Activated T-helper 2 cell treated with anti-CD3 and anti-CD28 coated beads, Interferon-gamma antibody, Interleukin-2, Interleukin-4, amounts not matched to agents 10 μg/mL and 5 μg/mL and 100 μg/mL, durations not matched to agents 14 hours and 24 hours and 36 hours (primary cell): ENCODE measurements at regions not wholly inside any gene's neighbourhood (a gene's known extent, or its start where the extent isn't known, plus 50 kb on each side); places are given as distances from the start of the nearest gene placed in this dataset.
A peak's percentile ranks its signal among the peaks of the same experiment; 100 is the strongest.

Experiments used
- DNase-seq: peaks from one replicate; pipeline ENCODE4 v3.0.0; 2021; ENCODE audit warnings: low spot score
- H3K27ac Mint-ChIP-seq: one replicate; pipeline ENCODE4 v1.8.0; 2021; ENCODE audit warnings: mixed read lengths
- H3K27me3 Mint-ChIP-seq: one replicate; pipeline ENCODE4 v1.8.0; 2021; ENCODE audit warnings: low read depth, mixed read lengths
- H3K36me3 Mint-ChIP-seq: one replicate; pipeline ENCODE4 v1.8.0; 2021; ENCODE audit warnings: low read depth, mixed read lengths
- H3K4me1 Mint-ChIP-seq: one replicate; pipeline ENCODE4 v1.8.0; 2021; ENCODE audit warnings: low read depth, mixed read lengths
- H3K4me3 Mint-ChIP-seq: one replicate; pipeline ENCODE4 v1.8.0; 2021; ENCODE audit warnings: low read depth, mild to moderate bottlenecking, moderate library complexity, mixed read lengths
- H3K9me3 Mint-ChIP-seq: one replicate; pipeline ENCODE4 v1.8.0; 2021; ENCODE audit warnings: mixed read lengths
- intact Hi-C: fragments of 100-400 bp; cut with micrococcal nuclease; formaldehyde crosslinking; loops from one replicate; pipeline ENCODE4 v1.15.1; 2023

DNA sequence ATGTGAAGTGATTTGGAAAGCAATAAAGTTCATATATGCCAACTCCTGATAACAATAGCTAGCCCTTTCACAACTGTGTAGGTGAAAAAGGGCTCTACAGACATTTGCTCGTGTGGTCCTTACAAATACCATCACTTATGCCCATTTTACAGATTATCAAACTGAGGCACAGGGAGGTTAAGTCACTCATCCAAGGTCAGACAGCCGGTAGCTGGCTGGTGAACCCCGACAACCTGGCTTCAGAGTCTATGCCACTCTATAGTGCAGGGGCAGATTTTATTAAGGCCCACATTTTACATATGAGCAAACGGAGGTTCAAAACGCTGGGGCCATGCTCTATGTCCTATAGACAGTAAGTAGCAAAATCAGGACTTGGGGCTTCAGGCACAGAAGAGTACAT, 280.5 kb downstream of the RRAGC start:
- peaks cover 53% of the 10 kb centered on the region for H3K27me3 Mint-ChIP-seq

GRCh38 chr1:38578271-38578951, 281.2 kb downstream of the RRAGC start:
- intact Hi-C loops: no loop called here
- H3K27ac Mint-ChIP-seq: no peak overlapping the region
- H3K36me3 Mint-ChIP-seq: no peaks in the 10 kb centered on the region
- H3K4me3 Mint-ChIP-seq: peak overlapping the region; percentile 59
- H3K4me1 Mint-ChIP-seq: peaks cover 6% of the 10 kb centered on the region
- peaks cover 53% of the 10 kb centered on the region for H3K27me3 Mint-ChIP-seq
- H3K9me3 Mint-ChIP-seq: no peaks in the 10 kb centered on the region
- no peak for DNase-seq

More for the DNA sequence above, 280.5 kb downstream of the RRAGC start:
- Mint-ChIP-seq H3K36me3 (no peaks in the 10 kb centered on the region), H3K4me1 (peaks cover 6% of the 10 kb centered on the region), H3K27ac (no peak overlapping the region), H3K9me3 (no peaks in the 10 kb centered on the region), H3K4me3 (no peak overlapping the region)
- intact Hi-C loops: no loop called here
- no peak for DNase-seq

- peak overlapping the region; percentile 59 for H3K4me3 Mint-ChIP-seq
- H3K27me3 Mint-ChIP-seq: peaks cover 53% of the 10 kb centered on the region
- H3K27ac Mint-ChIP-seq: no peak overlapping the region
- no peak for DNase-seq
- no peaks in the 10 kb centered on the region for H3K36me3 Mint-ChIP-seq
- H3K9me3 Mint-ChIP-seq: no peaks in the 10 kb centered on the region
- intact Hi-C loops: no loop called here
- H3K4me1 Mint-ChIP-seq: peaks cover 6% of the 10 kb centered on the region
These were observed 281.7 kb downstream of the RRAGC start for GRCh38 chr1:38577937-38578270.

DNA sequence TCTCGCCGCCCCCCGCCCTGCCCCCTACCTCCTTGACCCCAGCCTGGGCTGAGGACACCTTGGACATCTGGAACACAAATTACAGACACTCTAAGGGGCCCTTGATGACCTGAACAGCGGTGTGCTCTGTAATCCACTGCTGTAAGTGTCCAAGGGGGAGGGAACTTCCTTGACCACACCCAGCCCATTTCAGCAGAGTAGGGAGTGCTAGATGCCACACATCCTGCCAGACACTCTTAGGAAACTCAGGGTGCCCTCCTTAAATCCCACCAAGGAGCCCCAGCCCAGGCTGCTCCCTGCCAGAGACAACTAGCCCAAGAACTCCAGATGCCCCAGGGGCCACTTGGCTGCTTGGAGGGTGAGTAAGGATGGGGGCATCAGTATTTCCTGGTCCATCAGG, 282.2 kb downstream of the RRAGC start:
- DNase-seq: no peak
- intact Hi-C loops: no loop called here
- H3K4me3 Mint-ChIP-seq: no peak overlapping the region
- H3K9me3 Mint-ChIP-seq: no peaks in the 10 kb centered on the region
- no peak overlapping the region for H3K27ac Mint-ChIP-seq
- H3K4me1 Mint-ChIP-seq: peaks cover 6% of the 10 kb centered on the region
- no peaks in the 10 kb centered on the region for H3K36me3 Mint-ChIP-seq
- peaks cover 50% of the 10 kb centered on the region for H3K27me3 Mint-ChIP-seq

DNA sequence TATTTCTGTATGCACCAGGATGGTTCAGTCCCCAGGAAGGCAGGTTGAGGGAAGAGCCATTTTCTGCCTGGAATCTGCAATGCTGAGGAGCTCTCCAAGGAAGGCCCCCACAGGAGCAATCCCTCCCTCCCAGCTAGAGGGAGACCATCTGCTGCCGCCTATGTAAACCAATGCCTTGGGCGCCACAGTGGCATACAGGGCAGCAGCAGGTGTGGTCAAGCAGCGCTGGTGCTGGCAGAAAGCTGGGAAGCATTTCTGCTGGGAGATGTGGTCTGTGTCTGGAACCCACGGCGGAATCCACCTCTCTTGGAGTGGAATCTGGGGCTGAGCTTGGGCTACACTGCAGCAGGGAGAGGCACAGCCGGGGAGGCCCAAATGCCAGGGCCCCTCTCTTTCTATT, 283.3 kb downstream of the RRAGC start:
- H3K4me3 Mint-ChIP-seq: no peak overlapping the region
- intact Hi-C loops: no loop called here
- peaks cover 49% of the 10 kb centered on the region for H3K27me3 Mint-ChIP-seq
- no peak overlapping the region for H3K27ac Mint-ChIP-seq
- H3K4me1 Mint-ChIP-seq: peaks cover 6% of the 10 kb centered on the region
- DNase-seq: no peak
- H3K36me3 Mint-ChIP-seq: no peaks in the 10 kb centered on the region
- H3K9me3 Mint-ChIP-seq: no peaks in the 10 kb centered on the region

DNA sequence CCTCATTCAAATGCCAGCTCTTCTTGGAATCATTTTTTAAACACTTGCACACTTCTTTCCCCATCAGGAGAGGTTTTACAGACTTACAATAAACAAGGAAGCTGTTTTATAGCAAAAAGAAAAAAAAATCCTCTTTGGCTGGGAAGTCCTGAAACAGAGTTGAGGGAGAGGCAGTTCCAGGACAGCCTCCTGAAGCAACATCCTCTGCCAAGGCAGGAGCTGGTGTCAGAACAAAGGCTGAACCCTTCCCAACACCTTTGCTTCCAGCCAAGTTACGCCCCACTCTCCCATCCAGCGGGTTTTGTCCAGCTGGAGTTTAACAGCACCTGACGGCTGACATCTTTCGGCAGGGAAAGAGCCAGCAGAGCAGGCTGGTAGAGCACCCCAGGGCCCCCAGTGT, 287.8 kb downstream of the RRAGC start:
- Mint-ChIP-seq H3K4me3 (no peak overlapping the region), H3K9me3 (no peaks in the 10 kb centered on the region), H3K27ac (no peak overlapping the region), H3K4me1 (peaks cover 4% of the 10 kb centered on the region), H3K27me3 (peaks cover 30% of the 10 kb centered on the region), H3K36me3 (no peaks in the 10 kb centered on the region)
- intact Hi-C loops: no loop called here
- no peak for DNase-seq

GRCh38 chr1:38570657-38570975, 289.0 kb downstream of the RRAGC start:
- Mint-ChIP-seq H3K27ac (no peak overlapping the region), H3K36me3 (no peaks in the 10 kb centered on the region), H3K27me3 (peaks cover 30% of the 10 kb centered on the region), H3K4me3 (no peak overlapping the region), H3K4me1 (peaks cover 4% of the 10 kb centered on the region), H3K9me3 (no peaks in the 10 kb centered on the region)
- intact Hi-C loops: no loop called here
- no peak for DNase-seq

GRCh38 chr1:38569932-38570656, 289.5 kb downstream of the RRAGC start:
- no peaks in the 10 kb centered on the region for H3K9me3 Mint-ChIP-seq
- DNase-seq: no peak
- H3K36me3 Mint-ChIP-seq: no peaks in the 10 kb centered on the region
- peaks cover 4% of the 10 kb centered on the region for H3K4me1 Mint-ChIP-seq
- no peak overlapping the region for H3K4me3 Mint-ChIP-seq
- intact Hi-C loops: loop anchor here (10.0 kb wide), 1 partner anchor 545 kb away; no protein-coding TSS in a partner anchor
- peaks cover 26% of the 10 kb centered on the region for H3K27me3 Mint-ChIP-seq
- H3K27ac Mint-ChIP-seq: no peak overlapping the region

DNA sequence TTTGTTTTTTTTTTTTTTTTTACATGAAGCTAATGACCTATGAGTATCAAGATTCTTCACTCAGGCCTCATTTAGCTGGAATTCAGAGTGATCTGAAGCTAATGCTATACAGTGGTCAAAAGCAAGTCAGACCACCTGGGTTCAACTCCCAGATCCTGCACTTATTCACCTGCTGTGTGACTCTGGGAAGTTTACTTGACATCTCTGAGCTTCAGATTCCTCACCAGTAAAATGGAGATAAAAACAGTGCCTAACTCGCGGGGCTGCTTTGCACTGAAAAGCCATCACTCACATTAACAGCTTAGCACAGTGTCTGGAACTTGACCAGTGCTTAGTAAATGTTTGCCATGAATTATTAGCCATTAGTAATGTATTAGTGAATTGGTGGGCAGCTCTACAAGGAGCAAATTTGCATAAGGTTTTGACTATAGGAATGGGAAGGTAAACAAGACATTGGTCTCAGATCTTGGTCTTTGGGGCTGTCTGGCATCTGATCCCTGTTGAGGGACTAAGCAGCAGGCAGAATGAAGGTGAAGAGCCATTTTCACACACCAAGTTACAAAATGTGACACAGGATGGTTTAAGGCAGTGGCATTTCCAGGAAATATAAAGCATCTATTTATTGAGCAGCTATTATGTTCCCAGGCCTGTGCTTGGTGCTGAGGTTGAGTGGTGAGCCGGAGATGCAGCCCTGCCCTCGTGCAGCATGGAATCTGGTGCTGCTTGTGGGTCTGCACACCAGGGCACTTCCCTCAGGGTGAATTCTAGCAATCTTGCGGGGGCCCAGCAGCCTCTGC, 291.3 kb downstream of the RRAGC start:
- Mint-ChIP-seq H3K4me1 (peaks cover 18% of the 10 kb centered on the region), H3K4me3 (no peak overlapping the region), H3K9me3 (no peaks in the 10 kb centered on the region), H3K27me3 (peaks cover 24% of the 10 kb centered on the region), H3K36me3 (no peaks in the 10 kb centered on the region), H3K27ac (no peak overlapping the region)
- intact Hi-C loops: loop anchor here (10.0 kb wide), 1 partner anchor 543 kb away; no protein-coding TSS in a partner anchor
- DNase-seq: no peak

GRCh38 chr1:38567401-38567800, 292.2 kb downstream of the RRAGC start:
- intact Hi-C loops: loop anchor here (10.0 kb wide), 1 partner anchor 543 kb away; no protein-coding TSS in a partner anchor

GRCh38 chr1:38565020-38565491, 294.5 kb downstream of the RRAGC start:
- H3K27ac Mint-ChIP-seq: no peak overlapping the region

More at GRCh38 chr1:38567401-38567800, 292.2 kb downstream of the RRAGC start:
- Mint-ChIP-seq H3K9me3 (no peaks in the 10 kb centered on the region), H3K36me3 (no peaks in the 10 kb centered on the region), H3K27ac (no peak overlapping the region), H3K4me1 (peaks cover 25% of the 10 kb centered on the region), H3K27me3 (peaks cover 24% of the 10 kb centered on the region), H3K4me3 (no peak overlapping the region)
- DNase-seq: no peak

DNA sequence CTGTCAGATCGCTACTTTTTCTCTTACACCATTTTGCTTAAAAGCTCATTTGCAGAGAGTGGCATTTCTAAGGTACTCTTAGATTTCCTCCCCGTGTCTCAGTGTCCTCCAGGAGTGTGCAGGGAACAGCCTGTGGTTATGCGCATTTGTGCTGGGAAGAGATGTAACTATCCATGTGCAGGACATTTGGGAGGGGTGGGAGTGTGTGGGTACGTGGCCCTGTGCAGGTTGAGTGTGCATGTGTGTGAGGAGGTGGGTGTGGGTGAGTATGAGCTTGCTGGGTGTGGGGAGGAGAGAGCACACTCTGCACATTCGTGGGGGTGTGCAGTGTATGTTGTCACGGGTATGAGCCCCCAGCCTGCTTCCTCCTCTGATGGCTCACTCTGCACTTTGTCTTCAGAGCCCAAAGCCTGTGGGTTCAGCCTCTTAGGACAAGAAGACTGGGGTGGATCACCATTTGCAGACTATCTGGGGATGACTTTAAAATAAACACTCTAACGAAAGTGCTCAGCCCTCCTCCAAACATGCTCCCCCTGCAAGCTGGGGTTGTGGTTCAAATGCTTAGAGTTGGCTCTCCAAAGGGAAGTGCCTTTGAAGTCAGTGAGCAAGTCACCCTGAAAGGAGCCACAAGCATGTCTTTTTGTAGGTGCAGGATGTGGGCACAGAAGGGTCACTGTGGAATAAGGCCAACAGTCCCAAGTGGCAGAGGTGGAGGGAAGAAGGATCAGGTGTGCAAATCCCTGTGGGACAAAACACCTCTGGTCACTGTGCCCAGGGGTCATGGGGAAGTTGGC, 295.4 kb downstream of the RRAGC start:
- Mint-ChIP-seq H3K27me3 (peaks cover 4% of the 10 kb centered on the region), H3K9me3 (no peaks in the 10 kb centered on the region), H3K4me3 (peak overlapping the region; percentile 11), H3K4me1 (peaks cover 49% of the 10 kb centered on the region), H3K36me3 (no peaks in the 10 kb centered on the region), H3K27ac (no peak overlapping the region)
- no peak for DNase-seq
- intact Hi-C loops: loop anchor here (10.0 kb wide), 1 partner anchor 539 kb away; no protein-coding TSS in a partner anchor

More at GRCh38 chr1:38565020-38565491, 294.5 kb downstream of the RRAGC start:
- intact Hi-C loops: loop anchor here (10.0 kb wide), 1 partner anchor 540 kb away; no protein-coding TSS in a partner anchor
- no peak for DNase-seq
- no peaks in the 10 kb centered on the region for H3K9me3 Mint-ChIP-seq
- peaks cover 9% of the 10 kb centered on the region for H3K27me3 Mint-ChIP-seq
- peaks cover 43% of the 10 kb centered on the region for H3K4me1 Mint-ChIP-seq
- no peak overlapping the region for H3K4me3 Mint-ChIP-seq
- no peaks in the 10 kb centered on the region for H3K36me3 Mint-ChIP-seq
